WTC11 (cell line): ENCODE measurements at regions not wholly inside any gene's neighbourhood (a gene's known extent, or its start where the extent isn't known, plus 50 kb on each side); places are given as distances from the start of the nearest gene placed in this dataset.

Experiments
- ATAC-seq: fragments of 200-7000 bp; cut with Tn5 transposase; 2 replicates; pipeline ENCODE4 v1.10.0; 2021; ENCODE audit warnings: mild to moderate bottlenecking, moderate library complexity
- CTCF ChIA-PET: fragments of 300-600 bp; sonication (Branson Sonifier 250); formaldehyde crosslinking; loops from one replicate; lab custom pipeline; 2021; ENCODE audit warnings: antibody characterized with exemption; lab: Charles Lee
- POLR2A ChIA-PET: fragments of 350-600 bp; sonication (Branson Sonifier 250); formaldehyde crosslinking; loops from one replicate; lab custom pipeline; 2021; ENCODE audit warnings: antibody characterized with exemption; lab: Charles Lee
- DNase-seq: peaks from one replicate; pipeline ENCODE4 v3.0.0; 2021; ENCODE audit warnings: low spot score
- H3K27ac Mint-ChIP-seq: 2 replicates; pipeline ENCODE4 v1.8.0; 2021; ENCODE audit warnings: mixed read lengths
- H3K27me3 Mint-ChIP-seq: 2 replicates; pipeline ENCODE4 v1.8.0; 2021; ENCODE audit warnings: low read depth, mild to moderate bottlenecking, moderate library complexity, mixed read lengths
- H3K36me3 Mint-ChIP-seq: 2 replicates; pipeline ENCODE4 v1.8.0; 2021; ENCODE audit warnings: mixed read lengths
- H3K4me1 Mint-ChIP-seq: 2 replicates; pipeline ENCODE4 v1.8.0; 2022; ENCODE audit warnings: mixed read lengths
- H3K4me3 Mint-ChIP-seq: 2 replicates; pipeline ENCODE4 v1.8.0; 2021; ENCODE audit warnings: mild to moderate bottlenecking, moderate library complexity, mixed read lengths
- H3K9me3 Mint-ChIP-seq: 2 replicates; pipeline ENCODE4 v1.8.0; 2021; ENCODE audit warnings: mixed read lengths
- ARID4B ChIP-seq: sonication (generic); formaldehyde crosslinking; IDR thresholded peaks from 2 replicates; pipeline ENCODE4 v1.8.0; 2023; ENCODE audit warnings: missing genetic modification reagents, mild to moderate bottlenecking, borderline replicate concordance
- ATF2 ChIP-seq: sonication (generic); formaldehyde crosslinking; IDR thresholded peaks from 2 replicates; pipeline ENCODE4 v1.8.1; 2022; ENCODE audit warnings: low read depth, missing genetic modification reagents, borderline replicate concordance
- CBFB ChIP-seq: sonication (generic); formaldehyde crosslinking; IDR thresholded peaks from 2 replicates; pipeline ENCODE4 v1.8.1; 2022; ENCODE audit warnings: mild to moderate bottlenecking, low read depth, missing genetic modification reagents
- CDX4 ChIP-seq: fragments of 250-450 bp; sonication (Bioruptor Pico); IDR thresholded peaks from 2 replicates; pipeline ENCODE4 v1.9.0; 2021; ENCODE audit warnings: moderate library complexity, mild to moderate bottlenecking, inconsistent platforms, borderline replicate concordance
- ELF4 ChIP-seq: sonication (generic); formaldehyde crosslinking; IDR thresholded peaks from 2 replicates; pipeline ENCODE4 v1.8.1; 2022; ENCODE audit warnings: low read depth, mild to moderate bottlenecking, moderate library complexity, missing genetic modification reagents
- ERG ChIP-seq: fragments of 250-450 bp; sonication (Bioruptor Pico); IDR thresholded peaks from 2 replicates; pipeline ENCODE4 v1.8.0; 2021; ENCODE audit warnings: mild to moderate bottlenecking
- ESRRA ChIP-seq: sonication (generic); formaldehyde crosslinking; IDR thresholded peaks from 2 replicates; pipeline ENCODE4 v1.8.1; 2022; ENCODE audit warnings: mild to moderate bottlenecking, missing genetic modification reagents, borderline replicate concordance
- GRHL2 ChIP-seq: fragments of 250-450 bp; sonication (Bioruptor Pico); IDR thresholded peaks from 2 replicates; pipeline ENCODE4 v1.8.0; 2022; ENCODE audit warnings: mild to moderate bottlenecking, moderate library complexity; ENCODE audit not compliant: insufficient replicate concordance, severe bottlenecking
- HMGA2 ChIP-seq: fragments of 250-450 bp; sonication (Bioruptor Pico); IDR thresholded peaks from 2 replicates; pipeline ENCODE4 v1.4.0; 2021; ENCODE audit warnings: mild to moderate bottlenecking, moderate library complexity
- IRF2 ChIP-seq: sonication (generic); formaldehyde crosslinking; IDR thresholded peaks from 2 replicates; pipeline ENCODE4 v1.8.0; 2022; ENCODE audit warnings: low read depth, missing genetic modification reagents, borderline replicate concordance
- JAZF1 ChIP-seq: fragments of 250-450 bp; sonication (Bioruptor Pico); IDR thresholded peaks from 2 replicates; pipeline ENCODE4 v1.9.0; 2021; ENCODE audit warnings: moderate library complexity, mild to moderate bottlenecking, inconsistent platforms
- MXD4 ChIP-seq: fragments of 250-450 bp; sonication (Bioruptor Pico); IDR thresholded peaks from 2 replicates; pipeline ENCODE4 v1.8.0; 2021; ENCODE audit warnings: mild to moderate bottlenecking, moderate library complexity, borderline replicate concordance
- PRDM15 ChIP-seq: sonication (generic); formaldehyde crosslinking; IDR thresholded peaks from 2 replicates; pipeline ENCODE4 v1.8.0; 2022; ENCODE audit warnings: missing genetic modification reagents
- SMAD3 ChIP-seq: sonication (generic); formaldehyde crosslinking; IDR thresholded peaks from 2 replicates; pipeline ENCODE4 v1.8.0; 2022; ENCODE audit warnings: missing genetic modification reagents, mild to moderate bottlenecking, borderline replicate concordance
- TCF7 ChIP-seq: sonication (generic); formaldehyde crosslinking; IDR thresholded peaks from 2 replicates; pipeline ENCODE4 v1.8.0; 2022; ENCODE audit warnings: mild to moderate bottlenecking, low read depth, missing genetic modification reagents, moderate library complexity
- ZMAT4 ChIP-seq: fragments of 250-450 bp; sonication (Bioruptor Pico); IDR thresholded peaks from 2 replicates; pipeline ENCODE4 v1.9.0; 2021; ENCODE audit warnings: mild to moderate bottlenecking
- ZNF121 ChIP-seq: sonication (generic); formaldehyde crosslinking; IDR thresholded peaks from 2 replicates; pipeline ENCODE4 v1.8.0; 2023; ENCODE audit warnings: missing genetic modification reagents

- H3K27ac Mint-ChIP-seq, result no peak overlapping the region
- TF ChIP-seq TCF7 (CRISPR knock-in tag), result no peak
- TF ChIP-seq CDX4, result no peak
- TF ChIP-seq ELF4 (CRISPR knock-in tag), result no peak
- TF ChIP-seq ERG (CRISPR knock-in tag), result no peak
- no peak for TF ChIP-seq JAZF1 (CRISPR knock-in tag)
- no peak for TF ChIP-seq ESRRA (CRISPR knock-in tag)
- no peak for TF ChIP-seq HMGA2 (CRISPR knock-in tag)
- no peak for TF ChIP-seq ARID4B
- no peak for TF ChIP-seq ATF2 (CRISPR knock-in tag)
- TF ChIP-seq CBFB (CRISPR knock-in tag), result no peak
- TF ChIP-seq MXD4, result no peak
- no peak for TF ChIP-seq IRF2
- TF ChIP-seq SMAD3 (CRISPR knock-in tag), result no peak
- TF ChIP-seq, all 79 proteins: peak for 0
- ATAC-seq (no peak), DNase-seq (no peak)
- Mint-ChIP-seq H3K36me3 (no peaks in the 10 kb centered on the region), H3K4me3 (no peak overlapping the region), H3K27me3 (peaks cover 6% of the 10 kb centered on the region; the same call in 1 of the 2 replicates), H3K9me3 (no peaks in the 10 kb centered on the region), H3K4me1 (no peaks in the 10 kb centered on the region)
- CTCF ChIA-PET, result interaction anchor here (1.6 kb wide), 1 partner anchor 242 kb away, joined by 5 read pairs; no protein-coding TSS in a partner anchor
- POLR2A ChIA-PET, result no interaction called here
Measured at GRCh38 chr2:20919297-20919800, 96.4 kb upstream of the LDAH start.

GRCh38 chr2:20917719-20918572, 95.0 kb upstream of the LDAH start:
- no peak for DNase-seq
- no peak for TF ChIP-seq ZMAT4
- TF ChIP-seq ATF2 (CRISPR knock-in tag), result no peak
- TF ChIP-seq PRDM15 (CRISPR knock-in tag), result no peak
- TF ChIP-seq GRHL2, result no peak
- no peak for TF ChIP-seq ZNF121 (CRISPR knock-in tag)
- no peak overlapping the region for H3K4me3 Mint-ChIP-seq
- H3K27me3 Mint-ChIP-seq, result no peaks in the 10 kb centered on the region
- H3K27ac Mint-ChIP-seq, result no peak overlapping the region
- no peaks in the 10 kb centered on the region for H3K9me3 Mint-ChIP-seq
- no peaks in the 10 kb centered on the region for H3K4me1 Mint-ChIP-seq
- no peak for ATAC-seq
- no peaks in the 10 kb centered on the region for H3K36me3 Mint-ChIP-seq
- ChIA-PET POLR2A (no interaction called here), CTCF (interaction anchor here (0.6 to 1.7 kb wide), 6 partner anchors 45 to 256 kb away, joined by 3 to 9 read pairs (median 4); no protein-coding TSS in a partner anchor)
